WTC11 (cell line): ENCODE measurements at regions not wholly inside any gene's neighbourhood (a gene's known extent, or its start where the extent isn't known, plus 50 kb on each side); places are given as distances from the start of the nearest gene placed in this dataset.

Experiments
- ATAC-seq: fragments of 200-7000 bp; cut with Tn5 transposase; 2 replicates; pipeline ENCODE4 v1.10.0; 2021; ENCODE audit warnings: mild to moderate bottlenecking, moderate library complexity
- CTCF ChIA-PET: fragments of 300-600 bp; sonication (Branson Sonifier 250); formaldehyde crosslinking; loops from one replicate; lab custom pipeline; 2021; ENCODE audit warnings: antibody characterized with exemption; lab: Charles Lee
- POLR2A ChIA-PET: fragments of 350-600 bp; sonication (Branson Sonifier 250); formaldehyde crosslinking; loops from one replicate; lab custom pipeline; 2021; ENCODE audit warnings: antibody characterized with exemption; lab: Charles Lee
- DNase-seq: peaks from one replicate; pipeline ENCODE4 v3.0.0; 2021; ENCODE audit warnings: low spot score
- H3K27ac Mint-ChIP-seq: 2 replicates; pipeline ENCODE4 v1.8.0; 2021; ENCODE audit warnings: mixed read lengths
- H3K27me3 Mint-ChIP-seq: 2 replicates; pipeline ENCODE4 v1.8.0; 2021; ENCODE audit warnings: low read depth, mild to moderate bottlenecking, moderate library complexity, mixed read lengths
- H3K36me3 Mint-ChIP-seq: 2 replicates; pipeline ENCODE4 v1.8.0; 2021; ENCODE audit warnings: mixed read lengths
- H3K4me1 Mint-ChIP-seq: 2 replicates; pipeline ENCODE4 v1.8.0; 2022; ENCODE audit warnings: mixed read lengths
- H3K4me3 Mint-ChIP-seq: 2 replicates; pipeline ENCODE4 v1.8.0; 2021; ENCODE audit warnings: mild to moderate bottlenecking, moderate library complexity, mixed read lengths
- H3K9me3 Mint-ChIP-seq: 2 replicates; pipeline ENCODE4 v1.8.0; 2021; ENCODE audit warnings: mixed read lengths
- GABPB1 ChIP-seq: sonication (generic); formaldehyde crosslinking; IDR thresholded peaks from 2 replicates; pipeline ENCODE4 v1.8.1; 2023; ENCODE audit warnings: mild to moderate bottlenecking, missing genetic modification reagents
- GRHL2 ChIP-seq: fragments of 250-450 bp; sonication (Bioruptor Pico); IDR thresholded peaks from 2 replicates; pipeline ENCODE4 v1.8.0; 2022; ENCODE audit warnings: mild to moderate bottlenecking, moderate library complexity; ENCODE audit not compliant: insufficient replicate concordance, severe bottlenecking
- NFE2L1 ChIP-seq: sonication (generic); formaldehyde crosslinking; IDR thresholded peaks from 2 replicates; pipeline ENCODE4 v1.8.1; 2023; ENCODE audit warnings: missing genetic modification reagents
- NFYB ChIP-seq: sonication (generic); formaldehyde crosslinking; conservative IDR thresholded peaks from 2 replicates; pipeline ENCODE4 v1.8.0; 2022; ENCODE audit warnings: low read depth, missing genetic modification reagents
- RELA ChIP-seq: sonication (generic); formaldehyde crosslinking; IDR thresholded peaks from 2 replicates; pipeline ENCODE4 v1.8.1; 2022; ENCODE audit warnings: missing genetic modification reagents, mild to moderate bottlenecking, borderline replicate concordance
- TEAD1 ChIP-seq: sonication (generic); formaldehyde crosslinking; IDR thresholded peaks from 2 replicates; pipeline ENCODE4 v1.8.0; 2022; ENCODE audit warnings: mild to moderate bottlenecking, missing genetic modification reagents
- ZNF138 ChIP-seq: sonication (generic); formaldehyde crosslinking; conservative IDR thresholded peaks from 2 replicates; pipeline ENCODE4 v1.8.1; 2022; ENCODE audit warnings: mild to moderate bottlenecking, moderate library complexity, missing genetic modification reagents
- ZNF219 ChIP-seq: sonication (generic); formaldehyde crosslinking; IDR thresholded peaks from 2 replicates; pipeline ENCODE4 v1.8.0; 2023; ENCODE audit warnings: missing genetic modification reagents, mild to moderate bottlenecking, borderline replicate concordance
- ZNF317 ChIP-seq: sonication (generic); formaldehyde crosslinking; IDR thresholded peaks from 2 replicates; pipeline ENCODE4 v1.8.1; 2023; ENCODE audit warnings: low read depth, mild to moderate bottlenecking, moderate library complexity, missing genetic modification reagents, borderline replicate concordance
- TF ChIP-seq, protein P1 (sequence below): sonication (generic); formaldehyde crosslinking; IDR thresholded peaks from 2 replicates; pipeline ENCODE4 v1.8.0; 2023; ENCODE audit warnings: mild to moderate bottlenecking, missing genetic modification reagents
- TF ChIP-seq, protein P2 (sequence below): fragments of 250-450 bp; sonication (Bioruptor Pico); conservative IDR thresholded peaks from 2 replicates; pipeline ENCODE4 v1.9.0; 2021; ENCODE audit warnings: mild to moderate bottlenecking
- TF ChIP-seq, protein P3 (sequence below): sonication (generic); formaldehyde crosslinking; IDR thresholded peaks from 2 replicates; pipeline ENCODE4 v1.8.1; 2023; ENCODE audit warnings: mild to moderate bottlenecking, missing genetic modification reagents
- TF ChIP-seq, protein P4 (sequence below): sonication (generic); formaldehyde crosslinking; IDR thresholded peaks from 2 replicates; pipeline ENCODE4 v1.8.1; 2022; ENCODE audit warnings: low read depth, mild to moderate bottlenecking, moderate library complexity, missing genetic modification reagents, borderline replicate concordance
- TF ChIP-seq, protein P5 (sequence below): sonication (generic); formaldehyde crosslinking; IDR thresholded peaks from 2 replicates; pipeline ENCODE4 v1.8.0; 2022; ENCODE audit warnings: mild to moderate bottlenecking, missing genetic modification reagents
- TF ChIP-seq, protein P6 (sequence below): sonication (generic); formaldehyde crosslinking; conservative IDR thresholded peaks from 2 replicates; pipeline ENCODE4 v1.8.1; 2022; ENCODE audit warnings: mild to moderate bottlenecking, missing genetic modification reagents
- TF ChIP-seq, protein P7 (sequence below): sonication (generic); formaldehyde crosslinking; conservative IDR thresholded peaks from 2 replicates; pipeline ENCODE4 v1.8.1; 2023; ENCODE audit warnings: mild to moderate bottlenecking, low read depth, missing genetic modification reagents, moderate library complexity
- TF ChIP-seq, protein P8 (sequence below): sonication (generic); formaldehyde crosslinking; IDR thresholded peaks from 2 replicates; pipeline ENCODE4 v1.8.1; 2023; ENCODE audit warnings: mild to moderate bottlenecking, missing genetic modification reagents

DNA sequence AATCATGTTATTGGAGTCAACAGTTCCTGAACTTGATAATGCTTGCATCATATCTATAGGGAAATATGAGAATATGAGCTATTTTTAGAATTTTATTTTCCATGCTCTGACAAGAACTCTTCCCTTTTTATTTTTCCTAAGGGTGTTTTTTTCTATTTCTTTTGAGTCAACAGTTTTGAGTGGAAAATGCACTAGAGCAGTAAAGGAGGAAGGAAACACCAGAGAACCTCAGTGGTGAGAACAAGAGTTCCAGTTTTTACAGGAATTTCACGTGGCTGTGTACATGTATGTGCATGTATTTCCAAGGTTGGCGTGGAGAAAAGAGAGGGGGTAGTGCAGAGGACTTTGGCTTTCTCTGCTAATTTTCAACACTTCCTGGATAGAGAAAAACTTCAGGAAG, 63.6 kb upstream of the TNFSF18 start (continued):
- TF ChIP-seq, protein P1, sequence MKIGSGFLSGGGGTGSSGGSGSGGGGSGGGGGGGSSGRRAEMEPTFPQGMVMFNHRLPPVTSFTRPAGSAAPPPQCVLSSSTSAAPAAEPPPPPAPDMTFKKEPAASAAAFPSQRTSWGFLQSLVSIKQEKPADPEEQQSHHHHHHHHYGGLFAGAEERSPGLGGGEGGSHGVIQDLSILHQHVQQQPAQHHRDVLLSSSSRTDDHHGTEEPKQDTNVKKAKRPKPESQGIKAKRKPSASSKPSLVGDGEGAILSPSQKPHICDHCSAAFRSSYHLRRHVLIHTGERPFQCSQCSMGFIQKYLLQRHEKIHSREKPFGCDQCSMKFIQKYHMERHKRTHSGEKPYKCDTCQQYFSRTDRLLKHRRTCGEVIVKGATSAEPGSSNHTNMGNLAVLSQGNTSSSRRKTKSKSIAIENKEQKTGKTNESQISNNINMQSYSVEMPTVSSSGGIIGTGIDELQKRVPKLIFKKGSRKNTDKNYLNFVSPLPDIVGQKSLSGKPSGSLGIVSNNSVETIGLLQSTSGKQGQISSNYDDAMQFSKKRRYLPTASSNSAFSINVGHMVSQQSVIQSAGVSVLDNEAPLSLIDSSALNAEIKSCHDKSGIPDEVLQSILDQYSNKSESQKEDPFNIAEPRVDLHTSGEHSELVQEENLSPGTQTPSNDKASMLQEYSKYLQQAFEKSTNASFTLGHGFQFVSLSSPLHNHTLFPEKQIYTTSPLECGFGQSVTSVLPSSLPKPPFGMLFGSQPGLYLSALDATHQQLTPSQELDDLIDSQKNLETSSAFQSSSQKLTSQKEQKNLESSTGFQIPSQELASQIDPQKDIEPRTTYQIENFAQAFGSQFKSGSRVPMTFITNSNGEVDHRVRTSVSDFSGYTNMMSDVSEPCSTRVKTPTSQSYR (CRISPR knock-in tag) = no peak
- TF ChIP-seq, protein P2, sequence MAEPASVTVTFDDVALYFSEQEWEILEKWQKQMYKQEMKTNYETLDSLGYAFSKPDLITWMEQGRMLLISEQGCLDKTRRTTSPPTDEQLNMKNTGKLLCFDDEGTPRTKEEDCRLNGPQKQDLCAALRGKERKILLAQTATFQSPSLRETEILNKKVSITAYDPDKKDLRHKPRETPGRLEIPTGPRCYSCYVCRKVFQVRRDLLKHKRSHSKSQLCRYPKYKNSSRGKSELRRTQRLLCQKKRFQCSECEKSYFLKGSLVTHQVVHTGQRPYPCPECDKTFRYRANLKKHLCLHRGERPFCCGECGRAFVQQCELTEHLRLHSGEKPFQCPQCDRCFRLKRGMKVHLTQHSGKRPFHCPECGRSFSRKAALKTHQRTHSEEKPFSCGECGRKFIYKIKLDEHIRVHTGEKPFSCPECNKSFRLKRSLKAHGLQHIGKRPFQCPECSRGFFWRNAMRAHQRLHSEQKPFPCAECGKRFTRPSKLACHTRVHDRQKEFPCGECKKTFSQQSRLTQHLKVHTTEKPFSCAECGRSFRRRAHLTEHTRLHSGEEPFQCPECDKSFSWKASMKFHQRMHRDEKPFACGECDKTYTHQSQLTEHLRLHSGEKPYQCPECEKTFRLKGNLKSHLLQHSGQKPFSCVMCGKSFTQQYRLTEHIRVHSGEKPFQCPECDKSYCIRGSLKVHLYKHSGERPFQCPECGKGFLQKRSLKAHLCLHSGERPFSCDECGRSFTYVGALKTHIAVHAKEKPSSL (CRISPR knock-in tag) = no peak

DNA sequence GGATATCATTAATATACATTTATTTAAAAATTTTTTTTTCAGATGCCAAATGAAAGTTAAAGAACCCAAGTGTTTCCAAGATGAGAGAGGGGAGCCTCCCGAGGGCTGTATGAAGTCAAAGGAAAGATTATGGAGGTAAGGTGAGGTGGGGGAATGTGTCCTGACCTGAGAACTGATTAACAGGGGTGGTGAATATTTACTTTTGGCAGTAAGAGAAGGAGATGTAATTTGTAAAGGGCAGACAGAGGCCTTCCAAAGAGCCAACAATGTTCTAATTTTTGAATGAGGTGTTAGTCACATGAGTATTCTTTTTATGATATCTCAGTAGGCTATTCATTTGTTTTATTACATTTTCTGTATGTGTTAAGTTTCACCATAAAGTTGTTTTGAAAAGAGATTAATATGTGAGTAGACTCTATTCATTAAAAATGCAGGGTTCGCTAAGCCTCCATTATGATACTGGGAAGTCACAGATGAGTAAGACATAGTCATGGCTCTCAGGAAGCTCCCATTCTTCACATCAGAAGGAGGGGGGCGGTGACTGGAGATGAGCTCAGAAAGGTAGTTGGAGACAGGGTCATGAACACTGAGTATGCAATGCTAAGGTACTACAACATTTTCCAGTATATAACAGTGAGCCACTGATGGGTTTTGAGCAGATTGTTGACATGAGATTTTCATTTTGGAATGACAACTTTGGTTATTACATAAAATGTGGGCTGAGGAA, 62.4 kb upstream of the TNFSF18 start:
- ChIA-PET POLR2A (no interaction called here), CTCF (no interaction called here)
- H3K4me1 Mint-ChIP-seq = no peaks in the 10 kb centered on the region
- H3K36me3 Mint-ChIP-seq = peaks cover under 1% of the 10 kb centered on the region
- no peak for DNase-seq
- H3K27ac Mint-ChIP-seq = no peak overlapping the region
- no peak overlapping the region for H3K4me3 Mint-ChIP-seq
- H3K9me3 Mint-ChIP-seq = peaks cover 19% of the 10 kb centered on the region
- no peaks in the 10 kb centered on the region for H3K27me3 Mint-ChIP-seq
- ATAC-seq = no peak
- no peak for TF ChIP-seq ZNF317 (CRISPR knock-in tag)
- TF ChIP-seq, protein P1 (CRISPR knock-in tag) = no peak
- TF ChIP-seq TEAD1 (CRISPR knock-in tag) = no peak
- TF ChIP-seq ZNF138 (CRISPR knock-in tag) = no peak
- TF ChIP-seq GRHL2 (CRISPR knock-in tag) = no peak
- no peak for TF ChIP-seq RELA (CRISPR knock-in tag)
- TF ChIP-seq, protein P3, sequence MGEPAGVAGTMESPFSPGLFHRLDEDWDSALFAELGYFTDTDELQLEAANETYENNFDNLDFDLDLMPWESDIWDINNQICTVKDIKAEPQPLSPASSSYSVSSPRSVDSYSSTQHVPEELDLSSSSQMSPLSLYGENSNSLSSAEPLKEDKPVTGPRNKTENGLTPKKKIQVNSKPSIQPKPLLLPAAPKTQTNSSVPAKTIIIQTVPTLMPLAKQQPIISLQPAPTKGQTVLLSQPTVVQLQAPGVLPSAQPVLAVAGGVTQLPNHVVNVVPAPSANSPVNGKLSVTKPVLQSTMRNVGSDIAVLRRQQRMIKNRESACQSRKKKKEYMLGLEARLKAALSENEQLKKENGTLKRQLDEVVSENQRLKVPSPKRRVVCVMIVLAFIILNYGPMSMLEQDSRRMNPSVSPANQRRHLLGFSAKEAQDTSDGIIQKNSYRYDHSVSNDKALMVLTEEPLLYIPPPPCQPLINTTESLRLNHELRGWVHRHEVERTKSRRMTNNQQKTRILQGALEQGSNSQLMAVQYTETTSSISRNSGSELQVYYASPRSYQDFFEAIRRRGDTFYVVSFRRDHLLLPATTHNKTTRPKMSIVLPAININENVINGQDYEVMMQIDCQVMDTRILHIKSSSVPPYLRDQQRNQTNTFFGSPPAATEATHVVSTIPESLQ (CRISPR knock-in tag) = no peak
- TF ChIP-seq NFYB (CRISPR knock-in tag) = no peak
- no peak for TF ChIP-seq NFE2L1 (CRISPR knock-in tag)
- TF ChIP-seq, protein P4, sequence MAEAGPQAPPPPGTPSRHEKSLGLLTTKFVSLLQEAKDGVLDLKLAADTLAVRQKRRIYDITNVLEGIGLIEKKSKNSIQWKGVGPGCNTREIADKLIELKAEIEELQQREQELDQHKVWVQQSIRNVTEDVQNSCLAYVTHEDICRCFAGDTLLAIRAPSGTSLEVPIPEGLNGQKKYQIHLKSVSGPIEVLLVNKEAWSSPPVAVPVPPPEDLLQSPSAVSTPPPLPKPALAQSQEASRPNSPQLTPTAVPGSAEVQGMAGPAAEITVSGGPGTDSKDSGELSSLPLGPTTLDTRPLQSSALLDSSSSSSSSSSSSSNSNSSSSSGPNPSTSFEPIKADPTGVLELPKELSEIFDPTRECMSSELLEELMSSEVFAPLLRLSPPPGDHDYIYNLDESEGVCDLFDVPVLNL (CRISPR knock-in tag) = no peak
- TF ChIP-seq, protein P5, sequence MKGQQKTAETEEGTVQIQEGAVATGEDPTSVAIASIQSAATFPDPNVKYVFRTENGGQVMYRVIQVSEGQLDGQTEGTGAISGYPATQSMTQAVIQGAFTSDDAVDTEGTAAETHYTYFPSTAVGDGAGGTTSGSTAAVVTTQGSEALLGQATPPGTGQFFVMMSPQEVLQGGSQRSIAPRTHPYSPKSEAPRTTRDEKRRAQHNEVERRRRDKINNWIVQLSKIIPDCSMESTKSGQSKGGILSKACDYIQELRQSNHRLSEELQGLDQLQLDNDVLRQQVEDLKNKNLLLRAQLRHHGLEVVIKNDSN = no peak
- no peak for TF ChIP-seq ZNF219 (CRISPR knock-in tag)
- TF ChIP-seq, protein P6, sequence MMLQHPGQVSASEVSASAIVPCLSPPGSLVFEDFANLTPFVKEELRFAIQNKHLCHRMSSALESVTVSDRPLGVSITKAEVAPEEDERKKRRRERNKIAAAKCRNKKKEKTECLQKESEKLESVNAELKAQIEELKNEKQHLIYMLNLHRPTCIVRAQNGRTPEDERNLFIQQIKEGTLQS (CRISPR knock-in tag) = no peak
- TF ChIP-seq, protein P7, sequence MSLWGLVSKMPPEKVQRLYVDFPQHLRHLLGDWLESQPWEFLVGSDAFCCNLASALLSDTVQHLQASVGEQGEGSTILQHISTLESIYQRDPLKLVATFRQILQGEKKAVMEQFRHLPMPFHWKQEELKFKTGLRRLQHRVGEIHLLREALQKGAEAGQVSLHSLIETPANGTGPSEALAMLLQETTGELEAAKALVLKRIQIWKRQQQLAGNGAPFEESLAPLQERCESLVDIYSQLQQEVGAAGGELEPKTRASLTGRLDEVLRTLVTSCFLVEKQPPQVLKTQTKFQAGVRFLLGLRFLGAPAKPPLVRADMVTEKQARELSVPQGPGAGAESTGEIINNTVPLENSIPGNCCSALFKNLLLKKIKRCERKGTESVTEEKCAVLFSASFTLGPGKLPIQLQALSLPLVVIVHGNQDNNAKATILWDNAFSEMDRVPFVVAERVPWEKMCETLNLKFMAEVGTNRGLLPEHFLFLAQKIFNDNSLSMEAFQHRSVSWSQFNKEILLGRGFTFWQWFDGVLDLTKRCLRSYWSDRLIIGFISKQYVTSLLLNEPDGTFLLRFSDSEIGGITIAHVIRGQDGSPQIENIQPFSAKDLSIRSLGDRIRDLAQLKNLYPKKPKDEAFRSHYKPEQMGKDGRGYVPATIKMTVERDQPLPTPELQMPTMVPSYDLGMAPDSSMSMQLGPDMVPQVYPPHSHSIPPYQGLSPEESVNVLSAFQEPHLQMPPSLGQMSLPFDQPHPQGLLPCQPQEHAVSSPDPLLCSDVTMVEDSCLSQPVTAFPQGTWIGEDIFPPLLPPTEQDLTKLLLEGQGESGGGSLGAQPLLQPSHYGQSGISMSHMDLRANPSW (CRISPR knock-in tag) = no peak
- no peak for TF ChIP-seq GABPB1 (CRISPR knock-in tag)
- TF ChIP-seq, protein P8, sequence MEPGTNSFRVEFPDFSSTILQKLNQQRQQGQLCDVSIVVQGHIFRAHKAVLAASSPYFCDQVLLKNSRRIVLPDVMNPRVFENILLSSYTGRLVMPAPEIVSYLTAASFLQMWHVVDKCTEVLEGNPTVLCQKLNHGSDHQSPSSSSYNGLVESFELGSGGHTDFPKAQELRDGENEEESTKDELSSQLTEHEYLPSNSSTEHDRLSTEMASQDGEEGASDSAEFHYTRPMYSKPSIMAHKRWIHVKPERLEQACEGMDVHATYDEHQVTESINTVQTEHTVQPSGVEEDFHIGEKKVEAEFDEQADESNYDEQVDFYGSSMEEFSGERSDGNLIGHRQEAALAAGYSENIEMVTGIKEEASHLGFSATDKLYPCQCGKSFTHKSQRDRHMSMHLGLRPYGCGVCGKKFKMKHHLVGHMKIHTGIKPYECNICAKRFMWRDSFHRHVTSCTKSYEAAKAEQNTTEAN = no peak
